HG03175 (cell line): ENCODE measurements at regions not wholly inside any gene's neighbourhood (a gene's known extent, or its start where the extent isn't known, plus 50 kb on each side); places are given as distances from the start of the nearest gene placed in this dataset.
A peak's percentile ranks its signal among the peaks of the same experiment; 100 is the strongest.
"Not testable (repeated sequence)": the region's sequence is repeated elsewhere in the genome, so short reads cannot be mapped to it uniquely, and the experiment has no call there.

ENCODE experiments used
- ATAC-seq: cut with Tn5 transposase; IDR thresholded peaks from one replicate; pipeline ENCODE4 v1.9.1; 2021; ENCODE audit warnings: mild to moderate bottlenecking, moderate library complexity; ENCODE audit not compliant: unreplicated experiment

DNA sequence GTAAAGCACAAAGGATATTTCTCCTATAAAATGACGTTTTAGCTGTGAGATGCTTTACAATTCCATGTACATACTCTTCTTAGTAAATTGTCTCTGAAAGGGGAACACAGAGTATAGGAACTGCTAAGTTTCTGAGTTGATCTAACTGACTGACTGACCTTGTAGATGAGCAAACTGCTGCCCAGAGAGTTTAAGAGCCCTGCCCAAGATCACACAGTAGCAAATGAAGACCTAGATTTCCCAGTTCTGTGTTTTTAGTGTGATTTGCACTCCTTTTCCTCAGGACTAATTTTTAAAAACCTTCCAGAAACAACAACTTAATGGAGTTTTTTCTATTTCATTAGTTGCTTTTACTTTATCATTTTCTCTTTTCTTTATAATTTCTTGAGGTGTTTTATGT is 247.7 kb downstream of the PDCD6IP start:
- no peak for ATAC-seq

GRCh38 chr3:34053626-34054025 is 255.2 kb downstream of the PDCD6IP start:
- no peak for ATAC-seq

- peak; percentile 27 for ATAC-seq
These were observed 257.9 kb downstream of the PDCD6IP start for GRCh38 chr3:34056181-34056910.

- ATAC-seq = peak; percentile 82
These were observed 258.5 kb downstream of the PDCD6IP start for GRCh38 chr3:34056951-34057390.

GRCh38 chr3:34060995-34061394 is 262.6 kb downstream of the PDCD6IP start:
- ATAC-seq = not testable (repeated sequence)

- no peak for ATAC-seq
These were observed 267.5 kb downstream of the PDCD6IP start for GRCh38 chr3:34065901-34066300.

DNA sequence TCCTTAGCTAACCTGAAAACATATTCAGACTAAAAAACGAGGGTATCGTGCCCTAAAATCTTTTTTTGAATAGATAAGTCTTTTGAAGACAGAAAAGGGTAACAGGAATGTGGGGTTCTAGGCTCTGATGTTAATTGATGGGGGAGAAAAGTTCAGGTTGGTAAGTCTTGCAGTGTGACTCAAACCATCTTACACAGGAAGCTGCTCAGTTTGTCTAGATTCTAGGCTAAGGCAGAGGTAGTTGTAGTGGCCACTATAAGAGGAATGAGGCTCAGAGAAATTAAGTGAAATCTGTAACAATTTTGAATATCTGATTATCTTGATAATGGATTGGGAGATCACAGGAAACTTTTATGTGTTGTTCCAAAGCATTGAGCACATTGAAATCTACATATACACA is 267.9 kb downstream of the PDCD6IP start:
- ATAC-seq = peak; percentile 43

DNA sequence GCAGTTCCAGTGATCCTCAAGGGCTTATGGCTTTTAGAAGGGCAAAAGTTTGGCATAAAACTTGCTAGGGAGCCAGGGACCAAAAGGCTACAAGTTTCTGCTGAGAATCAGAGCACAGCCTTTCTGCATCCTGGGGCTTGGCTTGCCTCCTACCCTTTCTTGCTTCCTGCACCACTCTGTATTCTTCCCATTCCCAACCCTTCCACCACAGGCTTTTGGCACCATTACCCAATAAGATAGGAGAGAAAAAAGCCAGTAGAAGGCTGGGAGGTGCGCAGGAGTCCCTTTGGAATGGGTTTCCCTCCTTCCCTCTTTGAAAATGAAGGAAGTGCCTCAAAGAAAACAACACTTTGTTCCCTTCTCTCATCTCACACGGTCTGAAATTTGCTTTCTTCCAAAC is 268.6 kb downstream of the PDCD6IP start:
- ATAC-seq = no peak

GRCh38 chr3:34067536-34068051 is 269.2 kb downstream of the PDCD6IP start:
- ATAC-seq = no peak

DNA sequence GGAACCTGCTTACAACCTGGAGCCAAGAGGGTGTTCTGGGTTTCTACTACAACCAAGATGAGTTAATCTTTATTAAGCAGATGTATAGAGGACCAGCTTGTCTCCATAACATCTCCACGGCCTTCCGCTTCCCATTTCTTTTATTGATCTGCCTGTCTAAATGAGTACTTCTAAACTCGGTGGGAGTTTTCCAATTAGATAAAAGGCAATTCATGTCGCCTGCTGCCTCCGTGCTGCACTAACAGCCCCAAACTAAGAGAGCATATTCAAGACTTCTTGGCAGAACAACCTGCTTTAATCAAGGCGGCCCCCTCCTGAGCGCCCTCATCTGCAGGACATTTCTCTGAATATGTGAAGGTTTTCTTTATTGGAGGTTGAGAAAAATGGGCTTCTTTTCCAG is 270.1 kb downstream of the PDCD6IP start:
- no peak for ATAC-seq

GRCh38 chr3:34070831-34071585 is 272.6 kb downstream of the PDCD6IP start:
- ATAC-seq = peak; percentile 30

GRCh38 chr3:34072297-34072696 is 273.9 kb downstream of the PDCD6IP start:
- ATAC-seq = no peak

GRCh38 chr3:34073111-34073510 is 274.7 kb downstream of the PDCD6IP start:
- no peak for ATAC-seq

DNA sequence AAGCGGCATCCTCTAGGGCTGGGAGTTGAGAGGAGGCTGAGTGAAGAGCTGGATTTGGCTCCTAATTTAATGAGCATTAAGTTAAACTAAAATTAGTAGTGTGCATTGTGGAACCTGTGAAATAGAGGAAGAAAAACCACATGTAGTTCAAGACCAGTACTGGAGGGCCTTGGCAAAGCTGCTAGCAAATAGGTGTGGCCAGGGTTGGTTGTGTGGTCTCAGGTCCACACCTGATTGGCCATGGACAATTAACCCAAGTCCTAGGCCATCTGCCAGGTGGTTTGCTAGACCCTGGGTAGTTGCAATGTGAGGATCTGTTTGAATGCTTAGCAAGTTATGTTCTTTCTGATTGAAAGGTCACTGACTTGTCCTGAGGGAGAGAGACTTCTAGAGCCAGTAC is 275.5 kb downstream of the PDCD6IP start:
- ATAC-seq = peak; percentile 44

DNA sequence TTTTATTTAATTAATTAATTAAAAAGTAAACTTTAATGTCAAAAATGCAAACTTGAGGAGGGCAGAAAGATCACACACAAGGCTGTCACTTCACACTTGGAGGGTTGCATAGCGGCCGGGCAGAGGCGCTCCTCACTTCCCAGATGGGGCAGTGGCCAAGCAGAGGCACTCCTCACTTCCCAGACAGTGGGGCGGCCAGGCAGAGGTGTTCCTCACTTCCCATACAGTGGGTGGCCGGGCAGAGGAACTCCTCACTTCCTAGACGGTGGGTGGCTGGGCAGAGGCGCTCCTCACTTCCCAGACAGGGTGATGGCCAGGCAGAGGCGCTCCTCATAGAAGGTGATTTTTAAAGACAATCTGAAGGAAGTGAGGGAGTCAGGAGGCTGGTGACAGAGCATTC is 277.5 kb downstream of the PDCD6IP start:
- ATAC-seq = no peak

DNA sequence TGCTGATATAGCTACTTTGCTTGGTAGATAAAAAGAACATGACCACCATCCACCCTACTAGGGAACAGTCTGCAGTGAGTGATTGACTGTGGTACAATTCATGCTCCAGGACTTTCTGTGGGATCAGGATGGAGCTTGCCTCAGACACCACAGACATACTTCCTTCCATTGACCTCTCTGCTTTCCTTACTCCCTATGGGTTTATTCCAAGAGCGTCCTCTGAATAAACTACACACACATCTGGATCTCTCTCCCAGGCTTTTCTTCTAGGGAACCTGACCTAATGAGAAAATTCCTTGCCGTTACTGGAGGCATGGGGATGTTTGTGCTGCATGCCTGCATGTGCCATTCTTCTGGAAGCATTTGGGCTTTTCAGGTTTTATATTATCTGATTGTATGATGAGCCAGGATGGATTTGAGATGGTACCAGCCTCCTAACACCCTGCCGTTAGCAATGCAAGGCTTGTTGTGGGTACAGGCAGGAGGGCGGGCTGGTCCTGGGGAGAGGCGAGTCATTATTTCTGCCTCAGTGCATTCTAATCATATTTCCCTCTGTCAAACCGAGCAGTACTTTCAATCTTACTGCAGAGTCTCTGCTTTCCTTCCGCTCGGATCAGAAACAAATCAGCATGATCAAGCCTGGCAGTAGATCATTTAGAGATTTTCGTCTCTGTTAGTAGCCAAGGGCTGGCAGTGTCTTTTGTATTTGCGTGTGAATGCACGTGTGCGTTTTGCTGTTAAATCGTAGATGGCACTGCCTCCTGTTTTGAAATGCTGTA is 279.2 kb downstream of the PDCD6IP start:
- ATAC-seq = peak; percentile 81

GRCh38 chr3:34078418-34078817 is 280.0 kb downstream of the PDCD6IP start:
- no peak for ATAC-seq

- ATAC-seq = not testable (repeated sequence)
These were observed 281.4 kb downstream of the PDCD6IP start for GRCh38 chr3:34079849-34080248.

GRCh38 chr3:34090379-34090778 is 291.9 kb downstream of the PDCD6IP start:
- not testable (repeated sequence) for ATAC-seq

DNA sequence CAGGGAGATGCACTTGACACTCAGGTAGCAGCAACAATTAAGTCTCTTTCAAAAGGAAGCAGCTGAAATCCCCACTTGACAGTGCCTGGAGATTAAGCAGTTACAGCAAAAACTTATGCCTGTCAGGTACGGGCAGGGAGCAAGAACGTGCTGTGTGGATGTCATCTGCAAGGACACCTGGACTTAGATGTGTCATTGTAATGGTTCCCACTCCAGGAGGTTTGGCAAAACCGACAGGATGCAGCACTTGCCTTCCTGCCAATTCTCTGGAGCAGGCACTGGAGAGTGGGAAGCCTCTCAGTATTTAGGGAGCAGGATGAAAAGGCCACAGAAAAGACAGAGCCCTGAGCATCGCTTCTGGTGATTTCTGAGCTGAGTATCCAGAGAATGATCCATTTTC is 292.4 kb downstream of the PDCD6IP start:
- ATAC-seq = no peak

DNA sequence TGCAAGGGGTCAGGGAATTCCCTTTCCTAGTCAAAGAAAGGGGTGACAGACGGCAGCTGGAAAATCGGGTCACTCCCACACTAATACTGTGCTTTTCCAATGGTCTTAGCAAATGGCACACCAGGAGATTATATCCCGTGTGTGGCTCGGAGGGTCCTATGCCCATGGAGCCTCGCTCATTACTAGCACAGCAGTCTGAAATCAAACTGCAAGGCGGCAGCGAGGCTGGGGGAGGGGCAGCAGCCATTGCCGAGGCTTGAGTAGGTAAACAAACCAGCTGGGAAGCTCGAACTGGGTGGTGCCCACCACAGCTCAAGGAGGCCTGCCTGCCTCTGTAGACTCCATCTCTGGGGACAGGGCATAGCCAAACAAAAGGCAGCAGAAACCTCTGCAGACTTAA is 295.9 kb downstream of the PDCD6IP start:
- ATAC-seq = not testable (repeated sequence)
